ENCODE measurements at regions not wholly inside any gene's neighbourhood (a gene's known extent, or its start where the extent isn't known, plus 50 kb on each side); places are given as distances from the start of the nearest gene placed in this dataset.

GRCh38 chr13:105790923-105791322 is 744.5 kb downstream of the EFNB2 start:
- Histone ChIP-seq H3K4me3 (ENCODE audit: low read depth, low read length, poor library complexity, severe bottlenecking) (no peak overlapping the region), H3K79me2 (ENCODE audit: insufficient read depth, low read depth, low read length) (no peaks in the 10 kb centered on the region), H2AFZ (ENCODE audit: low read length) (no peak overlapping the region), H4K20me1 (ENCODE audit: insufficient read depth, low read length) (no peaks in the 10 kb centered on the region), H3K4me2 (ENCODE audit: low read length) (no peak overlapping the region), H3K36me3 (ENCODE audit: insufficient read depth, low read length) (no peaks in the 10 kb centered on the region), H3K9me2 (ENCODE audit: insufficient read depth, low read length) (no peaks in the 10 kb centered on the region), H3K9me3 (ENCODE audit: low read length) (no peaks in the 10 kb centered on the region), H3K27ac (ENCODE audit: low read depth, low read length, poor library complexity, severe bottlenecking) (no peak overlapping the region), H3K4me1 (ENCODE audit: insufficient read depth, low read length, poor library complexity, severe bottlenecking) (no peaks in the 10 kb centered on the region)
- CTCF ChIA-PET (ENCODE audit: unreplicated experiment): no interaction called here
- DNase-seq (ENCODE audit: low spot score): no peak
- BruUV-seq (replicated peaks): no TSS peak
- intact Hi-C loops (cut with micrococcal nuclease; ENCODE audit: unreplicated experiment): no loop called here
- no peak for TF ChIP-seq EZH2phosphoT487 (IDR thresholded peaks at IDR 0.05; ENCODE audit: borderline replicate concordance, low read depth, low read length)
- TF ChIP-seq, protein P1, sequence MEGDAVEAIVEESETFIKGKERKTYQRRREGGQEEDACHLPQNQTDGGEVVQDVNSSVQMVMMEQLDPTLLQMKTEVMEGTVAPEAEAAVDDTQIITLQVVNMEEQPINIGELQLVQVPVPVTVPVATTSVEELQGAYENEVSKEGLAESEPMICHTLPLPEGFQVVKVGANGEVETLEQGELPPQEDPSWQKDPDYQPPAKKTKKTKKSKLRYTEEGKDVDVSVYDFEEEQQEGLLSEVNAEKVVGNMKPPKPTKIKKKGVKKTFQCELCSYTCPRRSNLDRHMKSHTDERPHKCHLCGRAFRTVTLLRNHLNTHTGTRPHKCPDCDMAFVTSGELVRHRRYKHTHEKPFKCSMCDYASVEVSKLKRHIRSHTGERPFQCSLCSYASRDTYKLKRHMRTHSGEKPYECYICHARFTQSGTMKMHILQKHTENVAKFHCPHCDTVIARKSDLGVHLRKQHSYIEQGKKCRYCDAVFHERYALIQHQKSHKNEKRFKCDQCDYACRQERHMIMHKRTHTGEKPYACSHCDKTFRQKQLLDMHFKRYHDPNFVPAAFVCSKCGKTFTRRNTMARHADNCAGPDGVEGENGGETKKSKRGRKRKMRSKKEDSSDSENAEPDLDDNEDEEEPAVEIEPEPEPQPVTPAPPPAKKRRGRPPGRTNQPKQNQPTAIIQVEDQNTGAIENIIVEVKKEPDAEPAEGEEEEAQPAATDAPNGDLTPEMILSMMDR (conservative IDR thresholded peaks at IDR 0.05; ENCODE audit: low read length): no peak
- POLR2A ChIA-PET: no interaction called here

GRCh38 chr13:105788530-105788929 is 746.9 kb downstream of the EFNB2 start:
- ChIA-PET POLR2A (no interaction called here), CTCF (ENCODE audit: unreplicated experiment) (no interaction called here)
- Histone ChIP-seq H3K9me2 (ENCODE audit: insufficient read depth, low read length) (no peaks in the 10 kb centered on the region), H3K4me3 (ENCODE audit: low read depth, low read length, poor library complexity, severe bottlenecking) (no peak overlapping the region), H3K9me3 (ENCODE audit: low read length) (no peaks in the 10 kb centered on the region), H3K27ac (ENCODE audit: low read depth, low read length, poor library complexity, severe bottlenecking) (no peak overlapping the region), H4K20me1 (ENCODE audit: insufficient read depth, low read length) (no peaks in the 10 kb centered on the region), H3K79me2 (ENCODE audit: insufficient read depth, low read depth, low read length) (no peaks in the 10 kb centered on the region), H3K4me2 (ENCODE audit: low read length) (no peak overlapping the region), H2AFZ (ENCODE audit: low read length) (no peak overlapping the region), H3K4me1 (ENCODE audit: insufficient read depth, low read length, poor library complexity, severe bottlenecking) (no peaks in the 10 kb centered on the region), H3K36me3 (ENCODE audit: insufficient read depth, low read length) (no peaks in the 10 kb centered on the region)
- TF ChIP-seq EZH2phosphoT487 (IDR thresholded peaks at IDR 0.05; ENCODE audit: borderline replicate concordance, low read depth, low read length): no peak
- TF ChIP-seq, protein P1 (conservative IDR thresholded peaks at IDR 0.05; ENCODE audit: low read length): no peak
- no TSS peak for BruUV-seq (replicated peaks)
- DNase-seq (ENCODE audit: low spot score): no peak
- intact Hi-C loops (cut with micrococcal nuclease; ENCODE audit: unreplicated experiment): no loop called here

DNA sequence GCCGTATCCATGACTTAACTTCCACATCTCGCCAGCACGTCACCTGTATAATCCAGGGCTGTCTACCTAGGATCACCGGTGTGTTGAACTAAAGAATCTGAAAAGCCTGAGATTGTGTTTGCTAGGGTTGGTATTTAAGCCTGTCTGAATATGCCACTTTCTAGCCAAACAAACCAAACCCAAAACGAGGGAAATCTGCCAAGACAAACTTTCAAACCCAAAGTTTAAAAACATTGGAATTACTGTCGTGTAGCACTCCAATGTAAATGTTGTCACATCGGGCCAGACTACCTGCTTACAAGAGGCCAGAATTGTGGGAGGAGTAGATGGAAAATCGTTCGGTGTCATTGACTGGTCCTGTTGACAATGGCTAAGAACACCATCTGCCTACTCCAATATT is 747.8 kb downstream of the EFNB2 start:
- no peak overlapping the region for H3K4me2 ChIP-seq (ENCODE audit: low read length)
- no peak overlapping the region for H3K27ac ChIP-seq (ENCODE audit: low read depth, low read length, poor library complexity, severe bottlenecking)
- POLR2A ChIA-PET: no interaction called here
- H3K36me3 ChIP-seq (ENCODE audit: insufficient read depth, low read length): no peaks in the 10 kb centered on the region
- intact Hi-C loops (cut with micrococcal nuclease; ENCODE audit: unreplicated experiment): no loop called here
- H3K4me3 ChIP-seq (ENCODE audit: low read depth, low read length, poor library complexity, severe bottlenecking): no peak overlapping the region
- H3K4me1 ChIP-seq (ENCODE audit: insufficient read depth, low read length, poor library complexity, severe bottlenecking): no peaks in the 10 kb centered on the region
- no TSS peak for BruUV-seq (replicated peaks)
- DNase-seq (ENCODE audit: low spot score): no peak
- no peaks in the 10 kb centered on the region for H3K79me2 ChIP-seq (ENCODE audit: insufficient read depth, low read depth, low read length)
- H3K9me2 ChIP-seq (ENCODE audit: insufficient read depth, low read length): no peaks in the 10 kb centered on the region
- TF ChIP-seq, protein P1 (conservative IDR thresholded peaks at IDR 0.05; ENCODE audit: low read length): no peak
- TF ChIP-seq EZH2phosphoT487 (IDR thresholded peaks at IDR 0.05; ENCODE audit: borderline replicate concordance, low read depth, low read length): no peak
- no peak overlapping the region for H2AFZ ChIP-seq (ENCODE audit: low read length)
- H4K20me1 ChIP-seq (ENCODE audit: insufficient read depth, low read length): no peaks in the 10 kb centered on the region
- no peaks in the 10 kb centered on the region for H3K9me3 ChIP-seq (ENCODE audit: low read length)
- CTCF ChIA-PET (ENCODE audit: unreplicated experiment): no interaction called here

Measured in OCI-LY7 (cell line).